ENCODE measurements at regions not wholly inside any gene's neighbourhood (a gene's known extent, or its start where the extent isn't known, plus 50 kb on each side); places are given as distances from the start of the nearest gene placed in this dataset.
"Not testable (repeated sequence)": the region's sequence is repeated elsewhere in the genome, so short reads cannot be mapped to it uniquely, and the experiment has no call there.

DNA sequence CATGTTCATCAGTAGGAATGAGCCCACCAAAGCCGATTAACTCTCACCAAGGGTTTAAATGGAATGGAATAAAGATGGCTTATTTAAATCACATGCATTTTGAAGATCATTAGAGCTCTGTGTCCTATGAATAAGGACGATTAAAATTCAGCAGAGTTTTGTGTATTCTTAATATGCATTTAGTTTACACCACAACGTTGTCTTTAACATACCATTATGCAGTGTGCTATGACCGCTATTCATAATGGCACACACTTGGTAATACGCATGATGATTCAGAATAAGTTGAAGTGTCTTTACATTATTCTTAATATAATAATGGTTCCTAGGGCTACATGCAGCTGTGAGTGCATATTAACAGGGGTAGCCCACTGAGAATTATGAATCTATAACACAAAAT, 190.7 kb downstream of the PTBP2 start:
- Histone ChIP-seq H3K4me3 (ENCODE audit: low read length in 2 of 2) (no peak overlapping the region), H3K4ac (ENCODE audit: low read length) (no peak overlapping the region), H4K8ac (ENCODE audit: low read depth, low read length) (no peak overlapping the region), H3K18ac (ENCODE audit: low read length) (no peak overlapping the region), H2AK5ac (ENCODE audit: low read depth, low read length) (no peak overlapping the region), H2BK12ac (ENCODE audit: low read length) (no peak overlapping the region), H2BK5ac (ENCODE audit: low read length) (no peak overlapping the region), H2AFZ (ENCODE audit: low read length) (no peak overlapping the region), H4K91ac (ENCODE audit: low read depth, low read length, poor library complexity) (no peak overlapping the region), H3K27me3 (ENCODE audit: control insufficient read depth in 3 of 3, insufficient read depth in 3 of 3, low read depth in 1 of 3, low read length in 3 of 3) (no peaks in the 10 kb centered on the region), H3K4me1 (ENCODE audit: control insufficient read depth in 2 of 2, insufficient read depth in 1 of 2, low read depth in 1 of 2, low read length in 2 of 2) (no peaks in the 10 kb centered on the region), H3K36me3 (replicated peaks in 1 of 2; ENCODE audit: control insufficient read depth in 2 of 2, insufficient read depth in 2 of 2, low read length in 2 of 2) (no peaks in the 10 kb centered on the region), H3K9me3 (replicated peaks in 1 of 2; ENCODE audit: control insufficient read depth in 2 of 2, insufficient read depth in 1 of 2, low read depth in 1 of 2, low read length in 2 of 2) (no peaks in the 10 kb centered on the region), H3K4me2 (ENCODE audit: insufficient read depth, low read length, poor library complexity, severe bottlenecking) (no peak overlapping the region), H3K79me1 (ENCODE audit: low read depth, low read length) (no peaks in the 10 kb centered on the region), H2BK120ac (ENCODE audit: low read depth, low read length) (no peak overlapping the region), H3K27ac (replicated peaks; ENCODE audit: low read length) (no peak overlapping the region), H2BK15ac (ENCODE audit: low read length) (no peak overlapping the region), H3K9ac (ENCODE audit: low read depth, low read length, poor library complexity) (no peak overlapping the region), H3K23ac (ENCODE audit: low read depth, low read length, poor library complexity) (no peak overlapping the region), H3K14ac (ENCODE audit: low read length) (no peak overlapping the region)
- no peak for DNase-seq (ENCODE audit: low spot score)
- no CpG with 5 or more reads among the region's 5 CpGs for WGBS, 2 donors (ENCODE audit: extremely low coverage in 2 of 2, insufficient read length in 2 of 2, insufficient replicate concordance in 1 of 2)

DNA sequence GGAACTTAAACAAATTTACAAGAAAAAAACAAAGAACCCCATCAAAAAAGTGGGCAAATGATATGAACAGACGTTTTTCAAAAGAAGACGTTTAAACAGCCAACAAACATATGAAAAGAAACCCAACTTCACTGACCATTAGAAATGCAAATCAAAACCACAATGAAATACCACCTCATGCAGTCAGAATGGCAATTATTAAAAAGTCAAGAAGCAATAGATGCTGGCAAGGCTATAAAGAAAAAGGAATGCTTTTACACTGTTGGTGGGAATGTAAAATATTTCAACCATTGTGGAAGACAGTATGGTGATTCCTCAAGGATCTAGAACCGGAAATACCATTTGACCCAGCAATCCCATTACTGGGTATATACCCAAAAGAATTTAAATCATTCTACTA, 194.1 kb downstream of the PTBP2 start:
- not testable (repeated sequence) for H3K18ac ChIP-seq (ENCODE audit: low read length); H3K4me1 ChIP-seq (ENCODE audit: control insufficient read depth in 2 of 2, insufficient read depth in 1 of 2, low read depth in 1 of 2, low read length in 2 of 2); H2AK5ac ChIP-seq (ENCODE audit: low read depth, low read length); H3K4me3 ChIP-seq (ENCODE audit: low read length in 2 of 2); H2BK120ac ChIP-seq (ENCODE audit: low read depth, low read length); H4K8ac ChIP-seq (ENCODE audit: low read depth, low read length); H3K14ac ChIP-seq (ENCODE audit: low read length); H2BK15ac ChIP-seq (ENCODE audit: low read length); H3K4ac ChIP-seq (ENCODE audit: low read length); H2BK5ac ChIP-seq (ENCODE audit: low read length); H2BK12ac ChIP-seq (ENCODE audit: low read length); H3K79me1 ChIP-seq (ENCODE audit: low read depth, low read length); DNase-seq (ENCODE audit: low spot score); H3K23ac ChIP-seq (ENCODE audit: low read depth, low read length, poor library complexity); H3K9me3 ChIP-seq (replicated peaks in 1 of 2; ENCODE audit: control insufficient read depth in 2 of 2, insufficient read depth in 1 of 2, low read depth in 1 of 2, low read length in 2 of 2); H3K27me3 ChIP-seq (ENCODE audit: control insufficient read depth in 3 of 3, insufficient read depth in 3 of 3, low read depth in 1 of 3, low read length in 3 of 3); H3K4me2 ChIP-seq (ENCODE audit: insufficient read depth, low read length, poor library complexity, severe bottlenecking); H3K36me3 ChIP-seq (replicated peaks in 1 of 2; ENCODE audit: control insufficient read depth in 2 of 2, insufficient read depth in 2 of 2, low read length in 2 of 2); H4K91ac ChIP-seq (ENCODE audit: low read depth, low read length, poor library complexity); H3K9ac ChIP-seq (ENCODE audit: low read depth, low read length, poor library complexity); H3K27ac ChIP-seq (replicated peaks; ENCODE audit: low read length); H2AFZ ChIP-seq (ENCODE audit: low read length)
- WGBS, 2 donors (ENCODE audit: extremely low coverage in 2 of 2, insufficient read length in 2 of 2, insufficient replicate concordance in 1 of 2), result no CpG with 5 or more reads among the region's 3 CpGs

DNA sequence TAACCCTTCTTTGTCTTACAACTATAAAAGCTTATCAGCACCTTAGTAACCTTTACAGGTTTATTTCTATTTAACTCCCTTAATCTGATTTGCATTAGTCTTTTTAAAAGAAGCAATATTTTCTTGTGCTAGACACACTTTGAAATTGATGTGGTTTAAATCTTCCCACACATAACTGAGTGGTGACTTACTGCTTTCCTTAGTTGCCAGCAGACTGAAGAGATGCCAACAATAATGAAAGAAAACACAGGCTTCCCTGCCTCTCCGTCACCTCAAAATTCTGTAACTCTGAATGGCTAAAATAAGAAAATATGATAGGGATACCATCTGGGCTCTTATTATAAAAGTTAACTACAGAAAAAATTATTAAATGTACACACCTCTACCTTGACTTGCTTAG, 196.8 kb downstream of the PTBP2 start:
- Histone ChIP-seq H3K79me1 (ENCODE audit: low read depth, low read length) (no peaks in the 10 kb centered on the region), H2BK5ac (ENCODE audit: low read length) (no peak overlapping the region), H2BK120ac (ENCODE audit: low read depth, low read length) (no peak overlapping the region), H2AK5ac (ENCODE audit: low read depth, low read length) (no peak overlapping the region), H3K23ac (ENCODE audit: low read depth, low read length, poor library complexity) (no peak overlapping the region), H3K4me1 (ENCODE audit: control insufficient read depth in 2 of 2, insufficient read depth in 1 of 2, low read depth in 1 of 2, low read length in 2 of 2) (no peaks in the 10 kb centered on the region), H3K9me3 (replicated peaks in 1 of 2; ENCODE audit: control insufficient read depth in 2 of 2, insufficient read depth in 1 of 2, low read depth in 1 of 2, low read length in 2 of 2) (no peaks in the 10 kb centered on the region), H2BK12ac (ENCODE audit: low read length) (no peak overlapping the region), H3K18ac (ENCODE audit: low read length) (no peak overlapping the region), H3K9ac (ENCODE audit: low read depth, low read length, poor library complexity) (no peak overlapping the region), H2BK15ac (ENCODE audit: low read length) (no peak overlapping the region), H4K8ac (ENCODE audit: low read depth, low read length) (no peak overlapping the region), H3K27me3 (ENCODE audit: control insufficient read depth in 3 of 3, insufficient read depth in 3 of 3, low read depth in 1 of 3, low read length in 3 of 3) (no peaks in the 10 kb centered on the region), H3K14ac (ENCODE audit: low read length) (no peak overlapping the region), H3K4me2 (ENCODE audit: insufficient read depth, low read length, poor library complexity, severe bottlenecking) (no peak overlapping the region), H3K27ac (replicated peaks; ENCODE audit: low read length) (no peak overlapping the region), H2AFZ (ENCODE audit: low read length) (no peak overlapping the region), H3K4ac (ENCODE audit: low read length) (no peak overlapping the region), H4K91ac (ENCODE audit: low read depth, low read length, poor library complexity) (no peak overlapping the region), H3K4me3 (ENCODE audit: low read length in 2 of 2) (no peak overlapping the region), H3K36me3 (replicated peaks in 1 of 2; ENCODE audit: control insufficient read depth in 2 of 2, insufficient read depth in 2 of 2, low read length in 2 of 2) (no peaks in the 10 kb centered on the region)
- WGBS, 2 donors (ENCODE audit: extremely low coverage in 2 of 2, insufficient read length in 2 of 2, insufficient replicate concordance in 1 of 2), result no CpG with 5 or more reads among the region's 1 CpG
- no peak for DNase-seq (ENCODE audit: low spot score)

DNA sequence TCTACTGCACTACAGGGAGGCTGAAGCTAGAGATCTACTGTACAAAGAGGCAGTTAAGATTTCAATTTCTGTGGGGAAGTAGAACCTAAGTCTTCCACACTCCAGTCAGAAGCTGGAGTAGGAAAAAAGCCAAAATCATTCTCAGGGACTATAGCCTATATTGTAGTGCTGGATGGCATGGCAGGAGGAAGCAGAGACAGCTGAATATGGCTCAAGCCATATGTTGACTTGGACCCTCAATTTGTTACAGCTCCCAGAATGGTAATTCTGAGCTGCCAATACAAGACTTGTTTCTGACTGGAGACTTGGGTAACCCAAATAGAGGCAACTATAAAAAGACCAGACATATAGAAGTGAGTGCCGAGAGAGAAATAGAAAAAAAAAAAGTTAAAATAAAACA, 200.6 kb downstream of the PTBP2 start:
- no peak overlapping the region for H2BK12ac ChIP-seq (ENCODE audit: low read length)
- DNase-seq (ENCODE audit: low spot score), result no peak
- H3K9ac ChIP-seq (ENCODE audit: low read depth, low read length, poor library complexity), result no peak overlapping the region
- no peak overlapping the region for H3K4ac ChIP-seq (ENCODE audit: low read length)
- H2BK5ac ChIP-seq (ENCODE audit: low read length), result no peak overlapping the region
- H3K79me1 ChIP-seq (ENCODE audit: low read depth, low read length), result no peaks in the 10 kb centered on the region
- no peak overlapping the region for H2BK15ac ChIP-seq (ENCODE audit: low read length)
- H4K91ac ChIP-seq (ENCODE audit: low read depth, low read length, poor library complexity), result no peak overlapping the region
- no peak overlapping the region for H2AK5ac ChIP-seq (ENCODE audit: low read depth, low read length)
- no peak overlapping the region for H2AFZ ChIP-seq (ENCODE audit: low read length)
- no peaks in the 10 kb centered on the region for H3K27me3 ChIP-seq (ENCODE audit: control insufficient read depth in 3 of 3, insufficient read depth in 3 of 3, low read depth in 1 of 3, low read length in 3 of 3)
- no peak overlapping the region for H2BK120ac ChIP-seq (ENCODE audit: low read depth, low read length)
- H3K4me3 ChIP-seq (ENCODE audit: low read length in 2 of 2), result no peak overlapping the region
- H3K4me1 ChIP-seq (ENCODE audit: control insufficient read depth in 2 of 2, insufficient read depth in 1 of 2, low read depth in 1 of 2, low read length in 2 of 2), result peaks cover 0 to 2% of the 10 kb centered on the region in 2 donors
- WGBS, 2 donors (ENCODE audit: extremely low coverage in 2 of 2, insufficient read length in 2 of 2, insufficient replicate concordance in 1 of 2), result no CpG with 5 or more reads among the region's 1 CpG
- H3K4me2 ChIP-seq (ENCODE audit: insufficient read depth, low read length, poor library complexity, severe bottlenecking), result no peak overlapping the region
- H3K36me3 ChIP-seq (replicated peaks in 1 of 2; ENCODE audit: control insufficient read depth in 2 of 2, insufficient read depth in 2 of 2, low read length in 2 of 2), result no peaks in the 10 kb centered on the region
- H4K8ac ChIP-seq (ENCODE audit: low read depth, low read length), result no peak overlapping the region
- H3K23ac ChIP-seq (ENCODE audit: low read depth, low read length, poor library complexity), result no peak overlapping the region
- no peaks in the 10 kb centered on the region for H3K9me3 ChIP-seq (replicated peaks in 1 of 2; ENCODE audit: control insufficient read depth in 2 of 2, insufficient read depth in 1 of 2, low read depth in 1 of 2, low read length in 2 of 2)
- no peak overlapping the region for H3K18ac ChIP-seq (ENCODE audit: low read length)
- no peak overlapping the region for H3K27ac ChIP-seq (replicated peaks; ENCODE audit: low read length)
- H3K14ac ChIP-seq (ENCODE audit: low read length), result no peak overlapping the region

Data from neuronal stem cell (in vitro differentiated cells).